LNCaP clone FGC (cell line): ENCODE measurements at regions not wholly inside any gene's neighbourhood (a gene's known extent, or its start where the extent isn't known, plus 50 kb on each side); places are given as distances from the start of the nearest gene placed in this dataset.

ENCODE experiments used
- DNase-seq: peaks from one replicate; pipeline ENCODE4 v3.0.0-alpha.2; 2011; ENCODE audit warnings: low read depth
- H3K4me3 ChIP-seq: 2 replicates; pipeline ENCODE4 v1.5.1; 2011; ENCODE audit warnings: mild to moderate bottlenecking, low read depth, low read length, control low read depth
- TF ChIP-seq, protein P1 (sequence below): IDR thresholded peaks from 2 replicates; pipeline ENCODE4 v1.5.1; 2012; ENCODE audit warnings: mild to moderate bottlenecking; ENCODE audit not compliant: control insufficient read depth, insufficient read depth; ENCODE audit errors: extremely low read depth

GRCh38 chr6:93784794-93785693 lies 365.7 kb upstream of the EPHA7 start:
- DNase-seq: no peak
- no peak overlapping the region for H3K4me3 ChIP-seq
- TF ChIP-seq, protein P1, sequence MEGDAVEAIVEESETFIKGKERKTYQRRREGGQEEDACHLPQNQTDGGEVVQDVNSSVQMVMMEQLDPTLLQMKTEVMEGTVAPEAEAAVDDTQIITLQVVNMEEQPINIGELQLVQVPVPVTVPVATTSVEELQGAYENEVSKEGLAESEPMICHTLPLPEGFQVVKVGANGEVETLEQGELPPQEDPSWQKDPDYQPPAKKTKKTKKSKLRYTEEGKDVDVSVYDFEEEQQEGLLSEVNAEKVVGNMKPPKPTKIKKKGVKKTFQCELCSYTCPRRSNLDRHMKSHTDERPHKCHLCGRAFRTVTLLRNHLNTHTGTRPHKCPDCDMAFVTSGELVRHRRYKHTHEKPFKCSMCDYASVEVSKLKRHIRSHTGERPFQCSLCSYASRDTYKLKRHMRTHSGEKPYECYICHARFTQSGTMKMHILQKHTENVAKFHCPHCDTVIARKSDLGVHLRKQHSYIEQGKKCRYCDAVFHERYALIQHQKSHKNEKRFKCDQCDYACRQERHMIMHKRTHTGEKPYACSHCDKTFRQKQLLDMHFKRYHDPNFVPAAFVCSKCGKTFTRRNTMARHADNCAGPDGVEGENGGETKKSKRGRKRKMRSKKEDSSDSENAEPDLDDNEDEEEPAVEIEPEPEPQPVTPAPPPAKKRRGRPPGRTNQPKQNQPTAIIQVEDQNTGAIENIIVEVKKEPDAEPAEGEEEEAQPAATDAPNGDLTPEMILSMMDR: no peak

- no peak overlapping the region for H3K4me3 ChIP-seq
- TF ChIP-seq, protein P1: peak; percentile 44; the same call in 1 of the 2 replicates
Observed at GRCh38 chr6:93779086-93779841, 359.9 kb upstream of the EPHA7 start.

DNA sequence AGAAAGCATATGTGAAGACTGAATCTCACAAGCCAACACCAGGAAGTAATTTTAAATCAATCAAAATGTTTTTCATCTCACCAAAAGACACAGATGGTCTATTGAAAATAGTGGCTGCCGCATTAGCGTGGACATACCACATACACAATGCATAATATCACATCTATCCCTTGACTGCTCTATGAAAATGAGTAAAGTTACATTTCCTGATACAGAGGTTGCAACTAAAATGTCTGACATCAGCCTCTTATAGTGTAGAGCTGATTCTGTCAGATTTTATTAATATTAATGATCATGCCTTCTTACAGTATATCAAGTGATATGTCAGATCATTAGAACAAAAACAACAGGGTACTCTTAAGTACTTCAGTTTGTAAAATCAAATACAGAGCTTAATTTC lies 339.8 kb upstream of the EPHA7 start:
- H3K4me3 ChIP-seq: no peak overlapping the region
- TF ChIP-seq, protein P1: no peak
- DNase-seq: no peak

More at GRCh38 chr6:93779086-93779841, 359.9 kb upstream of the EPHA7 start:
- no peak for DNase-seq

- no peak for DNase-seq
- no peak overlapping the region for H3K4me3 ChIP-seq
- TF ChIP-seq, protein P1: no peak
Observed at GRCh38 chr6:93751969-93752368, 332.6 kb upstream of the EPHA7 start.

DNA sequence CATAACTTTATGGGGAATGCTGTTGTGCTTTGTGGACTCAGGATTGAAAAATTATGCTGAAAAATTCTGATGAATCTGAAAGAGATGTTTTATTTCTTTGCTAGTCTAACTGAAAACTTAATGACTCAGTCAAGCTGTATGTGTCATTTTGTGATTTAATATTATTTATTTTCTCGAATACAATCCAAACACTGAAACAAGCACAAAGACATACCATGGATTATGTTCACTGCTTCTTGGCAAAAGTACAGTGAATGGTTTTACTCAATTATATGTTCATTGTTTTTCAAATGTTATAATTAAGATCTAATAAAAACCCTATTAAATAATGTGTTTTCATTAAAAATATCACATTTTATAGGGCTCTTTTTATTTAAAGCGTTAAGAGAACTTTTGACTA lies 330.6 kb upstream of the EPHA7 start:
- TF ChIP-seq, protein P1: no peak
- no peak overlapping the region for H3K4me3 ChIP-seq
- DNase-seq: no peak

DNA sequence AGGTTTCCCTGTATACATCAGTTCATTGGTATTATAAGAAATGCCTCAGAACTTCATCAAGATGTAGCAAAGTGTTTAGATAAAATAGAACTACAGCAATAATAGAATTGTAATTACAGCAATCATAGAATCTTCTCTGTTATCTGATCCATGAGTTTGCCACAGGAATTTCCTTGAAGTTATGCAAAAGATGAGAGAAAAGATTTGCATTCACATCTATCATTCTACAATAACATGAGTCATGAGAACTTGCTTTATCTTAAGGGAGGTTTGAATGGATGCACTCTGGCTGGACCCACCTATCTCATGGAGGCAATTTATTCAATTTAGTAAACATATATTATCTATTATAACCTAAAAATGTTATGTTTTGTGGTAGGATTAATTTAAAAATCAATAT lies 329.8 kb upstream of the EPHA7 start:
- TF ChIP-seq, protein P1: no peak
- H3K4me3 ChIP-seq: no peak overlapping the region
- no peak for DNase-seq
